ENCODE measurements at regions not wholly inside any gene's neighbourhood (a gene's known extent, or its start where the extent isn't known, plus 50 kb on each side); places are given as distances from the start of the nearest gene placed in this dataset.

DNA sequence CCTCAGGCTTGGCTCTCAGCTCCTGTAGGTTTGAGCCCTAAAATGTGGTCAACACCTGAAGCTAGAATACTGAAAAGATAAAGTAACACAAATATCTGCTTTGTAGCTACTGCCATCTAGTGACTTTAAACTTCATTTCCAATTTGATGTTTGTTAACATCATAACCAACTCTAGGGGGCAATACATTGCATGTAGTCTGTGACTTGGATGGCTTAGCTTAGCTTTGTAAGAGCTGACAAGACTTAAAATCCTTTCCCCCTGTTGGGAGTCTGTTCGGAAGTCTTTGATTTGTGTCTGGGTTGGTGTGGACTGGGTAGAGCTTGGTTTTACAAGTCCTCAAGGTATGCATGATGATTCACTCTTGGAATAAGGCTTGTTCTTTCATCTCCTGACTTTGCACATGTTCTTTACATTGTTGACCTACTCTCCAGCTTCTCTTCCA, 51.7 kb downstream of the SCN11A start:
- no peaks in the 10 kb centered on the region for H3K27me3 Mint-ChIP-seq
- H3K4me1 Mint-ChIP-seq (ENCODE audit: low read depth): no peaks in the 10 kb centered on the region
- H3K27ac Mint-ChIP-seq: no peak overlapping the region
- no peaks in the 10 kb centered on the region for H3K36me3 Mint-ChIP-seq (ENCODE audit: insufficient read depth)
- H3K9me3 Mint-ChIP-seq (ENCODE audit: low read depth): no peaks in the 10 kb centered on the region
- no peak for DNase-seq (ENCODE audit: low spot score, unreplicated experiment)
- TF ChIP-seq, protein P1, sequence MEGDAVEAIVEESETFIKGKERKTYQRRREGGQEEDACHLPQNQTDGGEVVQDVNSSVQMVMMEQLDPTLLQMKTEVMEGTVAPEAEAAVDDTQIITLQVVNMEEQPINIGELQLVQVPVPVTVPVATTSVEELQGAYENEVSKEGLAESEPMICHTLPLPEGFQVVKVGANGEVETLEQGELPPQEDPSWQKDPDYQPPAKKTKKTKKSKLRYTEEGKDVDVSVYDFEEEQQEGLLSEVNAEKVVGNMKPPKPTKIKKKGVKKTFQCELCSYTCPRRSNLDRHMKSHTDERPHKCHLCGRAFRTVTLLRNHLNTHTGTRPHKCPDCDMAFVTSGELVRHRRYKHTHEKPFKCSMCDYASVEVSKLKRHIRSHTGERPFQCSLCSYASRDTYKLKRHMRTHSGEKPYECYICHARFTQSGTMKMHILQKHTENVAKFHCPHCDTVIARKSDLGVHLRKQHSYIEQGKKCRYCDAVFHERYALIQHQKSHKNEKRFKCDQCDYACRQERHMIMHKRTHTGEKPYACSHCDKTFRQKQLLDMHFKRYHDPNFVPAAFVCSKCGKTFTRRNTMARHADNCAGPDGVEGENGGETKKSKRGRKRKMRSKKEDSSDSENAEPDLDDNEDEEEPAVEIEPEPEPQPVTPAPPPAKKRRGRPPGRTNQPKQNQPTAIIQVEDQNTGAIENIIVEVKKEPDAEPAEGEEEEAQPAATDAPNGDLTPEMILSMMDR (IDR thresholded peaks at IDR 0.05; ENCODE audit: unreplicated experiment): peak; percentile 83
- H3K4me3 Mint-ChIP-seq (ENCODE audit: low read depth): no peak overlapping the region

DNA sequence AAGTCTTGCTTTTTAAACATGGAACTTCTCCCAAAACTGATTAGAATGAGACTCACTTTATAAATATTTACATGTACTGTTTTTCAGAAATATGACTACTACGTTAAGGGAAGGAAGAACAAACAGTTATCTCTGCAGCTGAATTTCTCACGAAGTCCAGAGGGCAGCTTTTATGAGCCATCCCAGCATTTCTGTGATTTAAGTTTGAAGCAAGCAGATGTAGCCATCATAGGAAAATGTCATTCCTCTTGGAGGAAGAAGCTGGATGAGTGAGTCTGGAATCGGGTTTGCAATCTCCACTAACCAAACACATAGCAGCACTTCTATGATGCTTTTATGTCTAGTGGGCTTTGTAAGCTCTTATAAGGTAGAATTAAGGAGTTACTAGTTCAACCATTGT, 53.7 kb downstream of the SCN11A start:
- no peak overlapping the region for H3K4me3 Mint-ChIP-seq (ENCODE audit: low read depth)
- no peaks in the 10 kb centered on the region for H3K9me3 Mint-ChIP-seq (ENCODE audit: low read depth)
- DNase-seq (ENCODE audit: low spot score, unreplicated experiment): no peak
- TF ChIP-seq, protein P1 (IDR thresholded peaks at IDR 0.05; ENCODE audit: unreplicated experiment): no peak
- H3K27ac Mint-ChIP-seq: no peak overlapping the region
- H3K27me3 Mint-ChIP-seq: peaks cover 3% of the 10 kb centered on the region
- H3K4me1 Mint-ChIP-seq (ENCODE audit: low read depth): no peaks in the 10 kb centered on the region
- H3K36me3 Mint-ChIP-seq (ENCODE audit: insufficient read depth): no peaks in the 10 kb centered on the region

DNA sequence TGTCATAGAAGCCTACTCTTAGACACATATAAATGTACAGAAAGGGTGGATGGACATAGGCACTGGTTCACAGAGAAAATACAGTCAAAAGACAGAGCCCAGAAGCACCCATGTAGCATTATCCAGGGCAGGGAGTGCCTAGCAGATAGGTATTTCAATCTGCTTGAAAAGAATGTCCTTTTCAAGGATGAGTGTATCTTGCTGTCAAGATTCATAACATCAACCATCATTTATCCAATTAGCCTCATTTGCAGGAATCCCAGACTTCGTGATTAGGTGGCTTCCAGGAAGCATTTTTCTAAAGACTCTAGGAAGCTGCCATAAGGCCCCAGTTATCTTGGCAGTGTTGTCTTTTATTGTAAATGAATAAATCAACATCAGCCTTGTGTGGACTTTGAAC, 55.6 kb downstream of the SCN11A start:
- H3K4me1 Mint-ChIP-seq (ENCODE audit: low read depth): no peaks in the 10 kb centered on the region
- H3K9me3 Mint-ChIP-seq (ENCODE audit: low read depth): no peaks in the 10 kb centered on the region
- no peak overlapping the region for H3K4me3 Mint-ChIP-seq (ENCODE audit: low read depth)
- TF ChIP-seq, protein P1 (IDR thresholded peaks at IDR 0.05; ENCODE audit: unreplicated experiment): no peak
- peaks cover 3% of the 10 kb centered on the region for H3K27me3 Mint-ChIP-seq
- no peaks in the 10 kb centered on the region for H3K36me3 Mint-ChIP-seq (ENCODE audit: insufficient read depth)
- no peak overlapping the region for H3K27ac Mint-ChIP-seq
- no peak for DNase-seq (ENCODE audit: low spot score, unreplicated experiment)

DNA sequence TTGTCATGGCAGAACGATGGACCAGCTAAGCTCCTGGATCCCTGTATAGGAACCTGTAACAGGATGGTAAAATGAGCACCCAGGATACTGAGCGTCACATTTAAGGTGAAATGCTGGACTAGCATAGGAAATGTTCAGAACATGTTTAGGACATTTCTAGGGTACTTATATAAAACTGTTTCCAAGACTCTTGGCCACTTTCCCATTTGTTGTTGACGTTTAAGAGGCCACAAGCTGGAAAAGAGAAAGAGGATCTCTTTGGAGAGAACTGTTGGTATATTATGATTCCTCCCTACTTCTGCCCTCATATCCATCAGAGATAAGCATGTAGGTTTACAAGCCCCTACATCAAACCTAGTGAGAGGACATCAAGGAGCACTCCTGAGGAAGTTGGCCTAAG, 57.5 kb downstream of the SCN11A start:
- TF ChIP-seq, protein P1 (IDR thresholded peaks at IDR 0.05; ENCODE audit: unreplicated experiment): no peak
- no peak overlapping the region for H3K4me3 Mint-ChIP-seq (ENCODE audit: low read depth)
- no peak overlapping the region for H3K27ac Mint-ChIP-seq
- no peaks in the 10 kb centered on the region for H3K36me3 Mint-ChIP-seq (ENCODE audit: insufficient read depth)
- peaks cover 3% of the 10 kb centered on the region for H3K27me3 Mint-ChIP-seq
- no peaks in the 10 kb centered on the region for H3K4me1 Mint-ChIP-seq (ENCODE audit: low read depth)
- H3K9me3 Mint-ChIP-seq (ENCODE audit: low read depth): no peaks in the 10 kb centered on the region
- no peak for DNase-seq (ENCODE audit: low spot score, unreplicated experiment)

DNA sequence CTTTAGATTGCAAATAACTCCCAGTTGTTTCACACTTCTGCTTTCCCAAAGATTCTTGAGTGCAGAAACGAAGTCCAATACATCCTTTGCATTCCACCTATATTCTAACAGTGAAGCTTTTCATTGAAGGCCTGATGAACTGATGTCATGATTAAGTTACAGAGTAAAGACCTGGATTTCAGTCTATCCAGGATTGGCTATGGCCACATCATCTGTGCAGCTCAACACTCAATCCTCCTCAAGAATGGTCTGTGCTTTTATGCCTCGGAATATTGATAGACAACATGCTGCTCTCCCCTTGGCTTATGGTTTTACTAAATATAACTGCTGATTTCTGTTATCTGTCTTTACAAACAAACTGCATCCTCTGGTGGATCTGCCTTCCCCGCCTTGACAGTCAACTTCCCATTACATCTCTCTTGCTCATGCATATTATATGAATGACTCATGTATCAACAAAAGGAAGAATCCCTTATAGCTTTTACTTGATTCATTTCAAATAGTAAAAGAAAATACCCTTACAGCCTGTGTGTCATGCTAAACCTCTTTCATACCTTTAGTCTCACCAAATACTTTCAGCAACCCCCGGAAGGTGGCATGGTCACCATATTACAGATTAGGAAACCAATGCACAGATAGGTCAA, 59.5 kb downstream of the SCN11A start:
- Mint-ChIP-seq H3K27ac (no peak overlapping the region), H3K9me3 (ENCODE audit: low read depth) (no peaks in the 10 kb centered on the region), H3K27me3 (peaks cover 6% of the 10 kb centered on the region), H3K4me3 (ENCODE audit: low read depth) (no peak overlapping the region), H3K4me1 (ENCODE audit: low read depth) (no peaks in the 10 kb centered on the region), H3K36me3 (ENCODE audit: insufficient read depth) (no peaks in the 10 kb centered on the region)
- no peak for DNase-seq (ENCODE audit: low spot score, unreplicated experiment)
- TF ChIP-seq, protein P1 (IDR thresholded peaks at IDR 0.05; ENCODE audit: unreplicated experiment): no peak
